NOMO-1 treated with dmso at 0.1 percent for 144 hours (cell line): ENCODE measurements at regions not wholly inside any gene's neighbourhood (a gene's known extent, or its start where the extent isn't known, plus 50 kb on each side); places are given as distances from the start of the nearest gene placed in this dataset.
"Not testable (repeated sequence)": the region's sequence is repeated elsewhere in the genome, so short reads cannot be mapped to it uniquely, and the experiment has no call there.

Experiments used
- DNase-seq: peaks from one replicate; lab custom pipeline; 2025; ENCODE audit not compliant: unreplicated experiment; lab: John Stamatoyannopoulos, UW

DNA sequence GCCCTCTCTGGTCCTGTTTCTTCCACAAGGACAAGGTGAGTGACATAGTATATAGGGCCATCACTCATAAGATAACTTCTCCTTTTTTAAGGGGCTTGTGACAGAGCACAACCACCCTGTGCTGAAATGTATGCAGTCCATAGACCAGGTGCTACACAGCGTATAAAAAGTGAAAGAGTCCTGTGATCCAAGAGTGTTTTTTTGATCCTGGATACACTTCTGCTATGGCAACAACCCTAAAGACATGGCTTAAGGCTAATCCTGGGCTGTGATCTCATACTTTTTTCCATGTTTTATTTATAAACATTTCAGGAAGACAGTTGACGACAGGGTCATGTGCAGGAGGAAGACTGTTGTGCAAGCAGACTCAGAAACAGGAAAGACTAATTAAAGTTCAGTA is 400.5 kb upstream of the TCF4 start:
- DNase-seq: peak; percentile 27

DNA sequence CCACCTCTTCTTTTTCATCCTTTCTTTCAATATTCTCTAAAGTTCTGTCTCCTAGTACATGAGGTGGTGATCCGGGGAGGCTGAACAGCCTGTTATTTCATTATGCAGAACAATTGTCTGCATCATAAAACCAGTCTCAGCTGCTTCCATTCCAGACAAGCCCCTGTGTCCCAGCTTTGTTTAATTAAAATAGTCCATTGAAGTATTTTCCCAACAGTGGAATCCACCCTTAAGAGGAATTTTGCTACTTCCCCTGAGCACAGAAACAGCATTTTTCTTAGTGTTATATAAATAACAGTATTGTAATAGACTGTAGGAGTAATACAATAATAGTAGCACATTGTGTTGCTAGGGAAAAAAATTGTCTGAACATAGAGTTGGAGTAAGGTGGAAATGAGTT is 395.4 kb upstream of the TCF4 start:
- no peak for DNase-seq

DNA sequence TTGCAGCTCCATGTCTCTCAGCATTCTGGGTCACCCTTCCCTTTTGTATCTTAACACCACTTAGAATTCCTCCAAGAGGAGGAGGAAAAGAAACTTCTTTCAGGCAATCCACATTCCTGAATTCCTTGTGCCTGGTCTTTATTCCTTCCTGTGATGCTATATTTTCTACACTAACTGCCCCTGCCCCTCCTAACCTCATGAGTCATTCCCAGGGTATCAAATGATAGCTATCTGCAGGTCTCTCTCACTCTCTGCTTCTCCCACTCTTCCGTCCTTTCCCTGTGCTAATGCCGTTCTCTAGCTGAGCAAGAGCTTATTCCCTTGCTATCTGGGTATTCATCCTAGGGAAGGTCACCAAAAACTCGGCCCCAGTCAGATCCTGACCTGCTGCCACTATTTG is 395.0 kb upstream of the TCF4 start:
- DNase-seq: no peak

DNA sequence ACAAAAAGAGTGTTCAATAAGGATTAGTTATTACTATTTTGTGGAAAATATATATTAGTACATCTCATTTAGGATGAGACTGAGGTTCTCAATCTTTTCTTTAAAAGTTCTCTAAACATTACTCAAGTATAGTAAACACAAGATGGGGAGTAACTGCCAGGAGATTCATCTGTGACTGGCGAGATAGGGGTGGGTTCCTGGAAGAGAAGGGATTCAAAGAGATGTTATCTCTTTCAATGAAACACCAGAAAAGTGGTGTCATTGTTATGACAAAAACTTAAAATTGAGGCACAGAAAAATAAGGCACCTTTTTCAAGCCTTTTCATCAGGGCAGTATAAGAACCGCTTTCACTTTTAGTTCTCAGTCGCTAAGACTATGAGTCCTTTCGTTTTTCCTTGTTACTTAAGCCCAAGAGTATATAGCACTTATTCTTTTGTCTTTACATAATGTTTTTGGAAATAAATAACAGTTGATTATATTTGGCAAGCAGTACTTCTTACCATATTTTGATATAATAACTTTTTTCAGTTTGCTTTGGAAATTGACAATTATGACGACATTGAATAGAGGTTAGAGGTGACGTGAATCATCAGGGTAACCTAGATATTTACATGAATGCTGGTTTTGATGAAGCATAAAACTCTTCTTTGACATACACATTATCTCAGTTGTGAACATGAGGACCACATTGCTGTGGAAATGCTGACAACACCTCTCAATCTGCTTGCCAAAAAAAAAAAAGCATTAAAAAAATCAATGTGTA is 393.9 kb upstream of the TCF4 start:
- DNase-seq: no peak

DNA sequence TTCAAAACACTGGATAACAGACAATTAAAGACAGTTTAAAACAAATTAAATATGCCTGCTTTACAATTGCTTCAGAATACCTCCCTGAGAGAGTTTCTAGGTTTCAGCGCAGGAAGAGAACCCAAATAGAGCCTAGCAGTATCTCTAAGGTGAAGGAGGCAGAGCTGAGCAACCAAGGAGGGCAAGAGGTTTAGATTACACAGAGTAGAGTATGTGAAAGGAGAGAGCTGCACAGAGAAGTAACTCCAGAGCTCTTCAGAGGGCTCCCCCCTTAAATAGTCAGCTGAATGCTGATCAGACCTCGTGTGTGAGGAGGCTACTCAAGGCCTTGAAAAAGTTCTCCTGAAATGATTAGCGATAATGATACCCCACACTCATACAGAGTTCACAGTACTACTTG is 386.5 kb upstream of the TCF4 start:
- no peak for DNase-seq

DNA sequence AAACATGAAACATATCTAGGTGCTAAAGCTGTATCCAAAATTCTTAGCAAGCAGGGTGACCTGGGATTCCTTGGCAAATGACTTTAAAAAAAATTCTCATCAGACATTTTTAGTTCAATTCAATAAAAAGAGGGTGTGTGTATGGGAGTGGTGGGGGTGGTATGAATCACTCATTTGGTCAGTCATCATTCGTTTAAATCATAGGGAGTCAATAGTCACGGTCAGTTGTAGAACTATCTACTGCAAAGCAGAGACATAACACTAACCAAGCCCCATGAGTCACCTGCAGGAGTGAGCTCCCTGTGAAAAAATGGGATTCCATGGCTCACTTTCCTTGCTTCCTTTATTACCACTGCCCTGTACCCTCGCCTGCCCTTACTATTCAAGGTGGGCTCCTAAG is 380.6 kb upstream of the TCF4 start:
- no peak for DNase-seq

DNA sequence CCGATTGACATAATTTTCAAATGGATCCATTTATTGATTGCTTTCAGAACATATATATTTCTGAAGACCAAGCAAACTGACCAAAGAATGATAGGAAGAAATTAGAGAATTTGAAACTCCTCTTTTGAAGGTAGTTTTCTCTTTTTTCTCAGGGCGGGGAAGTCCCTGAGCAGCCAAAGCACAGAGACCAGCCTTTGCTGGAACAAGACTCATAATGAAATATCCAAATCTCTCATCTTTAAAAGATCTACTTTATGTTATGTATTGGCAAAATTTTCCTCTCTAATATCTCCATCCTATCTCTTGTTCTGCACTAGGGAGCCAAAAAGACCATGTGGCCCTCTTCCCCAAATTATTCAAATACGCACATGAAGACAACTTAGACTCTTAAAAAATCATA is 379.0 kb upstream of the TCF4 start:
- no peak for DNase-seq

DNA sequence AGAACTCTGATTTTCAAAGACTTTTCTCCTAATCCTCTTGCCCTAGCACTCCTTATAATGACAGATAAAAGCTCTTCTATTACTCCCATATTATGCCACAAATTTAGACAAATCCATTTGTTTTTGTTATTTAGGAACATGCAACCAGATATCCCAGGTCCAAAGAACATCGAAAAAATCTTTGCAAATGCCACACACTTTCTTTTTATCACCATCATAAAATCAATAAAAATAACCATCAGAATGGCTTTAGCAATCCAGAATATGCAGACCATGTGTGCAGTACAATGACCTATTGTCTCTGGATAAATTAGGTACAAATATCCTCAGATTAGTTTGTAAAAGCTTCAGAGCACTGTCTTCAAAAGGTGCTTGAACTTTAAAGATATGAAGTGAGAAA is 376.2 kb upstream of the TCF4 start:
- DNase-seq: no peak

DNA sequence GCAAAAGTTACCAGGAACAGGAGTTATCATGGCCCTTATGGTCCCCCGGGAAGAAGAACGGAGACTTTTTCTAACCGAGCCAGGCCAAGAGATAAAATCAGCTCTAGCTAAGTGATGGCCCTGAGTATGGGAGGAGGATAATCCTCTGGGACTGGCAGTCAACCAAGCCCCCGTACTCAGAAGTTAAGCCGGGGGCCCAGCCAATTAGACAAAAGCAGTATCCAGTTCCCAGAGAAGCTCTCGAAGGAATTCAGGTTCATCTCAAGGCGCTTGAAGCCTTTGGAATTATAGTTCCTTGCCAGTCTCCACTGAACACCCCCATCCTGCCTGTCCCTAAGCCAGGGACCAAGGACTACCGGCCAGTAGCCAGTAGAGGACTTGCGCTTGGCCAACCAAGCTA is 365.3 kb upstream of the TCF4 start:
- DNase-seq: no peak

DNA sequence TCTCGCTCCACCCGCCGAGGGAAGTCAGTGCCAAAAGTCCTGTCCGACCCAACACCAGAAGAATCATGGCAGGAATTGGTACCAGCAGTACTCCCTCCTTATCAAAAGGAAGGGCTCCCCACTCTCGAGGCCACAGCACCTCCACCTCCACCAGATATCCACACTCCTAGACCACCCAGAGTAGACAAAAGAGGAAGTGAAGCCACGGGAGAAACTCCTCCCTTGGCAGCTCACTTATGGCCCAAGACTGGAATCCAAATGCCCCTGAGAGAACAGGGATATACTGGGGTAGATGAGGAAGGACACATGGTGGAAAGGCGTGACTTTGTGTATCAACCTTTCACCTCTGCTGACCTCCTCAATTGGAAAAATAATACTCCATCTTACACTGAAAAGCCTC is 363.7 kb upstream of the TCF4 start:
- DNase-seq: not testable (repeated sequence)

DNA sequence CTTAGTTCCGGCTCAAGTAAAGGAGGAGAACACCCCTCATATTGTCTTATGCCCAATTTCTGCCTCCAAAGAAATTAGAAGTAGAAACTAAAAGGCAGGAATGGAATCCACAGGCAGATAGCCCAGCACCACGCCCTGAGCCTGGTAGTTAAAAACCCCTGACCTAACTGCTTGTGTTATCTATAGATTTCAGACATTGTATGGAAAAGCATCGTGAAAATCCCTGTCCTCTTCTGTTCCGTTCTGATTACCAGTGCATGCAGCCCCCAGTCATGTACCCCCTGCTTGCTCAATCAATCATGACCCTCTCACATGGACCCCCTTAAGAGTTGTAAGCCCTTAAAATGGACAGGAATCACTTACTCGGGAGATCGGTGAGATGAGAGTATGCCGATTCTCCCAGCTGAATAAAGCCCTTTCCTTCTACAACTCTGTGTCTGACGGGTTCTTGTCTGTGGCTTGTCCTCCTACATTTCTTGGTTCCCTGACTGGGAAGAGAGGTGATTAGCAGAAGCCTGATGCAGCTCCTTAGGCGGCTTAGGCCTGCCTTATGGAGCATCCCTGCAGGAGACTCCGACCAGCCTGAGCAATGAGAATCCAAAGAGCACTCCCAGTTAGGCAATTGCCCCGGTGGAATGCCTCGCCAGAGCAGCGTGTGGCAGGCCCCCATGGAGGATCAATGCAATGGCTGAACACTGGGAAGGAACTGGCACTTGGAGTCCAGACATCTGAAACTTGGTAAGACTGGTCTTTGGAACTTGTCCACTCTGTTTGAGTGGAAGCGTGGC is 362.6 kb upstream of the TCF4 start:
- no peak for DNase-seq

DNA sequence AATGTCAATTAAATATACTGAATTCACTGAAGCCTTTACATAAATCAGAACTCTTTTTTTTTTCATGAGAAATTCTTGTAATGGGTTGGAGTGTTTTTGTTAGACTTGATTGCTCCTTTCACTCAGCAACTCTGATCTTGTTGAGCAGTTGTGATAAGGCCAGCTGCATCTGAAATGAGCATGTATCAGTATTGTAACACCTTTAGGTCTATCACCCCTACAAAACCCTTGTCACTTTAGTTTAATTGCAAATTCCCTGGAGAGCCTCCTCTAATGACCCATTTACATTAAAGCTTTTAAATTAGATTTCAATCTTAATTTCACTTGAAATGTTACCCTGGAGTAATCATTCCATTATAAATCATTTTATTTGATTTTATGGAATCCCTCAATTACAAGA is 346.8 kb upstream of the TCF4 start:
- DNase-seq: no peak

DNA sequence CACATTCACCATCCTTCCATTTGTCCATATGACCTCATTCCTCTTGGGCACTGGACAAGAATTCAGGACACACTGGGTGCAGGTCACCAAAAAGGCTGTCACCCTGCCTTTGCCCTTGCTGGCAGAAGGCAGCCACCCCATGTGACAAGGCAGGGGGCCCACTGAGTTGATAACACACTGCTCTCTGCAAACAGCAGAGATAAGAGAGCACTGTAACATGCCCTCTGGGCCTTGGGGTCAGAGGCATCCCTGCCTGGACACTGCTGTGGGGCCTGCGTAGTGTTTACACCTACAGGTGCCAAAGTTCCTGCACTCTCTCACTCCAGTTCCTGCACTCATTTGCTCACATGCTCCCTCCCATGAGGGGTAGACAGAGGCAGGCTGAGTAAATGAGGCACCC is 344.7 kb upstream of the TCF4 start:
- DNase-seq: no peak

DNA sequence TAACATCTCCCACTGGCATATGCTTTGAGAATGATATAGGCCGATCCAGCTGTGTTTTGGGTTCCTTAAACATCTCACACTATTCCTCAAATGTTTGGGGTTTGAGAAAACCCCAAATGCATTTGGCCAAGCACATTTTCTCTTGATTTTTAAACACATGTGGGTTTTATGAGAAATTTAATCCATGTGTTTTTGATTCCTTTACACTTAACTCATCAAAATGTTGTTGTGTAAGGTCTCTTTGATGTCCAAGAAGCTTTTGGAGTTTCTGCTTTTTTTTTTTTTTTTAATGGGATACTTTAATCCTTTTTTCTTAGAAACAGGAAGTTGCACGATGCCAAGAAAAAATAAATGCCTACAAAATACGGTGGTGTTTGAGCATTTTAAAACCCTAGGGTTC is 339.8 kb upstream of the TCF4 start:
- no peak for DNase-seq

DNA sequence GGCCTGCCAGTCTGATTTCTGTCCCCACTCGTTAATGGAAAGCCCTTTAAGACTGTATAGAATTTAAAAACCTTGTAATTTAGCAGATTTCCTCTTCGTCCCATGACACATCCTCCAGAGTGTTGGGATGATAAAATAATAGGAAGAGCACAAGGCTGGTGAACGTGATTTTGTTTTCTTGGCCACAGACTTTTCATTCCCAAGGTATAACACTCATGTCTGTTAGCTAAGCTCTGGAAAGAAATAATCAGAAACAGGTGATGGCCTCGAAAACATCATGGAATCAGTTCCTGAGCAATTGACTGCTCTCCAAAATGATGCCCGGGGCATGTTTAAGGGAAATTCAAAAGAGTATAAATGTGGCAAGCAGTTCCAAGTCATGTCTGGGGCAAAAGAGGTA is 337.8 kb upstream of the TCF4 start:
- no peak for DNase-seq

DNA sequence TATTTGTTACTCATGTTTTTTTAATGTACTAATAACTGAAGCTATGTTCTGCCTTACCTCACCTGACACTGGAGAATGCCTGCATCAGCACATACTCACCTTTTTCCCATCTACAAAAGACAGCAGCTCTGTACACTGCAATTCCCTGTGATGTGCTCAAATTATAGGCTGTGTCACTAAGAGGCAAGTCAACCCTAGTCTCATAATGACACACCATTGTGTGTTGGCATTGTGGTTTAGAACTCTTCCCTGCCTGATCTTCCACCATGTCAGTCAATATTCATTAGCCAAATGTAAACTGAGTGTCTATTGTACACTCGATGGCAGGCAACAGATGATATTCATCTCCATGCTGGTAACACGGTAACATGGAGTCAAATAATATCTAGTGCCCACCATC is 332.1 kb upstream of the TCF4 start:
- no peak for DNase-seq

DNA sequence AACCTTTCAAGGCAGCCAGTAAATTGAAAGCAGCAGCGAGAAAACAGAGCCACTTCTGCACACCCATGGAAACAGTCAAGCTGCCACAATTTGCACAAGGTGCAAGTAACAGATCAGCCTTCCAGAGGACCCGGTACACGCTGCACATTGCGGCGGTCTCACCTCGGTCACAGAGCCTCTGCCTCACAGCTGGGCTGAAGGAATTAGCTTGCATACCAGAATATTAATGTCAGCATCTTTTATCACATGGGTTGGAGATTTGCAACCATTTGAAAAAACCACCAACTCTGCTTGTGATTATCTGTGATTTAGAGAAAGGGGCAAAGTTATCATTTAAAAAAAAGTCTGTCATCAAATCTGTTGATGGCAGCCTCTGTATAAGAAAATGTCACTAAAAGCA is 330.5 kb upstream of the TCF4 start:
- DNase-seq: no peak

DNA sequence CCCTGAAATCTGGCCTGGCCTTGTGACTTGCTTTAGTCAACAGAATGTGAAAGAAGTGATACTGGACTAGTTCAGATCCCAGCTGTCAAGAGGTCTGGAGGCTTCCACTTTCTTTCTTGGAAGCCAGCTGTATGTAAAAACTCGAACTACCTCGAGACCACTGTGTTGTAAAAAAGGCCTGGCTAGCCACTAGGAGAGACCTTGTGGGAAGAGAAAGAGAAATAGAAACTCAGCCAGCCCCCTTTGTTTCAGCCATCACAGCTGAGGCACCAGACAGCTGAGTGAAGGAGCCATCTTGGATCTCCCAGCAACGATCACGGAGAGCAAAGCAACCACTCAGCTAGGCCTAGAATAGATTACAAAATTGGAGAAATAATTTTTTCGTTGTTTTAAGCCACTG is 324.9 kb upstream of the TCF4 start:
- DNase-seq: no peak

DNA sequence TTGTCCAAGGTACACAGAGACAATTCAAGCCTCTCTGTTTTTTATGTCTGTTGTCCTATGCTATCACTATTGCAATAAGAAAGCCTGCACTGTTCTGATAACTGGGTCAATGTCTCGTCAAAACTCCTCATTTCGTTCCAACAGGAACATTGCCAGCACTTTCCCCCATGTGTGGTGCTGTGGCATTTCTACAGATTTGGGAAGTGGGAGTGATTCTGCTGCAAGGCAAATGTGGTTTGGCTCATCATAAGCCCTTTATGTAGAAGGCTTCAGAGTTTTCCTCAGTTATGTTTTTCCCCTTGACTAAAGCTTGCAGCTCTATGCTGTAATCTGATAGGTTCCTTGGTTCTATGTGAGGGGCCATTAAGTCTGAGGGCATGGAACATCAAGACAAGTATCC is 324.1 kb upstream of the TCF4 start:
- no peak for DNase-seq

DNA sequence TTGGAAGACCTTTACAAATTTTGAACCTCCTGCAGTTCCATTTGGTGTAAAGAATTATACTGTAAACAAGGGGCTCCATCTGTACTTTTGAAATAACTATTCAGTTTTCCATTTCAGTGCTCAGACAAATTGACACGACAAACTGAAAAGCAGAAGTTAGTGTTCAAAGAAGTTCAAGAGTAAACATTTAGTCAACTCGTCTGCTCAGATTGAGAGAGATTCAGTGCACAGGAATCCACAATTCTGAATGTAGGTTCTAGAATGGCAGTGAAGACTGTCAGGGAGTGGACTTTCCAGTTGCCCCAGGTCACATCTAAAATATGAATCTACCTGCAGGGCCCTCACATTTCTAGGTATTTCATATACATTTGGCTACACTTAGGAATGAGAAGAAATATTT is 322.3 kb upstream of the TCF4 start:
- DNase-seq: no peak

DNA sequence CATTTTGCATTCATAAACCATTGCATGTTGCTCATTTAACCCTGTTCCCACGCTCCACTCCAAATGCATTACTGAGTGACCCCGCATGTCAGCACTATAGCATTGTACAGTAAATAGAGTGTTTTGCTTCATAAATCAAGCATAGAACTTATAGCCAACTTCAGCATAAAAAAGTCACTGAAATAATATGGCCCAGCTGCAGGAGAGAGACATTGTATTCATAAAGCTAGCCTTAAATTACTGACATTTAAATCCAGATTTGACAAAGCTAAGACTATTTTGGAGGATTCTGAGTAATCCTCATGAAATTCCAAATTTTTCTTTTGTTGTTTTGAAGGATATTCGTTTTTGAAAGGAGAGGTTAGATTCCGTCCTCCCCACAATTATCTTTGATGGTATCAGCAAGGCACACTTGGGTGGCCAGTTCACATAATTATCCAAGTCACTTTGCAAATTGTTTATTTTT is 320.9 kb upstream of the TCF4 start:
- DNase-seq: no peak

DNA sequence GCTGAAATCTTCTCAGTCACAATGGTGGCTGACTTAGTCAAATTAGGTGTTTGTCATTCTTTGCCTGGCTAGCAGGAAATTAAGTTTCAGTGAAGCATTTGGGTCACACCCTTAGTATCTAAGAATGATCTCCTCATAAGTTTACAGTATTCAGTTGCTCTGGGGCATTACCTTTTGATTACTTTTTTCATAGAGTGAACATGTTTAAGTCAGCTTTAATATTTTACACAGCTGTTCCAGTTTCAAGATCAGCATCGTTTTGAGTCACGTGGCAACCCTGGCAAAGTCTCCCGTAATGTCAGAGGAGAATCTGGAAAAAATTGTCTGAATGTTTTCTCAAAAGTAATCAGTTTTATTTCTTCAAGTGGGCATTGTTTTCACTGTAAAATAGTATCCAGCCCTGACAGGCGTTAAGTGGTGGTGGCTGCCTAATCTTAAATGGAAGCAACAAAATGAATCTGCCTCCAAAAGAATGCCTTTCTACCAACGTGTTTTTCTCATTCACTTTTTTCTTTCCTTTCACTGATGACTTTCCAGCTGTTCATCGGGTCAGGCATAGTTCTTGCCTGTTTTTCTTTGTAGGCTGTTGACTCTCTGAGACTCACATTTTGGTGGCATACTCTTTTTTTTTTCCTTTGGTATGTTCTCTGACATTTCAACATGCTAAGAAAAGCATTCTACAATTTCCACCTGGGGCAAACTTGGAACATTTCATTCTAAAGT is 319.6 kb upstream of the TCF4 start:
- no peak for DNase-seq
